ENCODE measurements at regions not wholly inside any gene's neighbourhood (a gene's known extent, or its start where the extent isn't known, plus 50 kb on each side); places are given as distances from the start of the nearest gene placed in this dataset.

DNA sequence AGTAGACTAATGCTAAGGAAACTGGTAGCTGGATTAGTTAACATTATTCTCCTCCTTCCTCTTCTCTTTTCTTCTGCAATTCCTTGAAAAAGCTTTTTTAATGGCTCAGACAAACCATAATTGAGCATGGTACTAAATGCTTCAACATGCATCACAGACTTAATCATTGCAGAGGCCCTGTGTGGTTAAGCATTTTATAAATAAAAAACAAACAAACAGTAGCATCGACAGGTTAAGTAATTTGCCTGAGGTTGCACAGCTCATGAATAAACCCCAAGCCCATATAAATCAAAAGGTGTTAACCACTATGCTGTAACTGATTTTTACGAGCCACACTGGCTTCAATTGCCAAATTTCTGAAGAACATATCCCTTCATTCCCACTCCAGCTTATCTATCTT lies 462.1 kb downstream of the LMO4 start:
- no peak for TF ChIP-seq CTCF (IDR thresholded peaks at IDR 0.05)
- no peak for TF ChIP-seq POLR2A (IDR thresholded peaks at IDR 0.05)

Data from testis (tissue), 2 donors.